Psoas muscle (tissue), 7 donors: ENCODE measurements at regions not wholly inside any gene's neighbourhood (a gene's known extent, or its start where the extent isn't known, plus 50 kb on each side); places are given as distances from the start of the nearest gene placed in this dataset.

ENCODE experiments used
- ATAC-seq, 4 donors: fragments of 200-7000 bp; cut with Tn5 transposase; one replicate each; pipeline ENCODE4 v1.9.1; 2020; ENCODE audit warnings: moderate library complexity in 3 of 4, mild to moderate bottlenecking in 2 of 4
- DNase-seq, 2 donors: peaks; one replicate each; pipeline ENCODE4 v3.0.0-alpha.2; 2020
- H3K27ac ChIP-seq: fragments of 200-600 bp; one replicate; pipeline ENCODE4 v1.8.0; 2022
- H3K27me3 ChIP-seq, 3 donors: fragments of 200-600 bp in 1 of 3; one replicate each; pipeline versions ENCODE4 v1.6.1 to v1.8.0; 2013 to 2022; ENCODE audit warnings: low read length in 2 of 3, mild to moderate bottlenecking in 2 of 3, moderate library complexity in 1 of 3; ENCODE audit not compliant: insufficient read depth in 3 of 3
- H3K36me3 ChIP-seq, 2 donors: fragments of 200-600 bp in 1 of 2; one replicate each; pipeline versions ENCODE4 v1.6.1 to v1.8.0; 2013 to 2022; ENCODE audit warnings: low read depth in 1 of 2, mild to moderate bottlenecking in 1 of 2, moderate library complexity in 1 of 2; ENCODE audit not compliant: insufficient read depth in 1 of 2
- H3K4me1 ChIP-seq: fragments of 200-600 bp; one replicate; pipeline ENCODE4 v1.8.0; 2022
- H3K4me3 ChIP-seq: fragments of 200-600 bp; one replicate; pipeline ENCODE4 v1.8.0; 2022; ENCODE audit warnings: mild to moderate bottlenecking
- H3K9me3 ChIP-seq: fragments of 200-600 bp; one replicate; pipeline ENCODE4 v1.8.0; 2022
- WGBS, 3 donors: extraction: QIAGEN DNeasy Blood & Tissue Kit; methylation state at CpG; one replicate each; pipeline versions ENCODE4 v1.1.6 to v1.1.7; 2013; 5-methylcytosine and 5-hydroxymethylcytosine counted together
- intact Hi-C, 2 donors: fragments of 100-400 bp; cut with DNase I; formaldehyde crosslinking; loops; one replicate each; pipeline versions ENCODE4 v1.11.0 to v1.14.2; 2022
- TF ChIP-seq, protein P1 (sequence below): fragments of 200-600 bp; IDR thresholded peaks from one replicate; pipeline ENCODE4 v1.8.0; 2022; ENCODE audit warnings: antibody characterized with exemption
- donor health status: healthy with polysubstance abuse.
- donor health status: DM: no; HTN: no; CAD: no; lungs with moderate emphysema.
- donor health status: Bipolar disorder and iron deficiency.
- donor health status: healthy.
- donor health status: DM: yes; HTN: yes; CAD: no.
- donor health status: DM: no; HTN: no; CAD: no.
- donor health status: DM: yes; HTN: yes; CAD: no.

DNA sequence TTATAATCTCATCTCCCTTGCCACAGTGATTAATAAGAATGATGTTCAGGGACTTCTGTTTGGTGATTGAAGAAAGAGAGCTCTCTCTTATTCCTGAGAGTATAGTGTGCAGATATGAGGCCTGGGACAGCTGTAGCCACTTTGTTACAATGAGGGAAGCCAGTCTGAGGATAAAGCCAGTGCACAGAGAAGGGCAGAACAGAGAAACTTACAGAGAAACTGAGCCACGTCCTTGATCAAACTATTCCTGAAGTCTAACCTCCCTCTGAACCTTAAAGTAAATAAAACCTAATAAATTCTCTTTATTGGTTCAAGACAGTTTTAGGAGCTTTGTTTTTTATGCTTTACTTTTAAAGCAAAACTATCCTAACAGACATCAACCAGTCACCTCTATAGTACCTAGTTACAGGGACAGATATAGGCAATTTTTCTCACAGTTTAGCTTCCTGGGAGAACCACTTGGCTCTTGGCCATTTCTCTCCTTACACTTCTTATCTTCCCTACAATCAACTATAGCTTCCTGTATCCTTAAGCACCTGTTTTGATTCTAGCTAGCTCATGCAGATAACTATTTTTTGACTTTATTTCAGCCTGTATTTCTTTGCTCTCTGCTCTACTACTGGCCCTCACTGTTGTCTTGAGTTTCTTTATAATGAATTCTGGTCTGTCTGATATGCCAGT, 284.4 kb downstream of the SHQ1 start:
- H3K4me1 ChIP-seq: no peaks in the 10 kb centered on the region
- H3K27me3 ChIP-seq: peaks cover 0 to 2% (median 0%) of the 10 kb centered on the region in 3 donors
- intact Hi-C loops: no loop called here
- TF ChIP-seq, protein P1, sequence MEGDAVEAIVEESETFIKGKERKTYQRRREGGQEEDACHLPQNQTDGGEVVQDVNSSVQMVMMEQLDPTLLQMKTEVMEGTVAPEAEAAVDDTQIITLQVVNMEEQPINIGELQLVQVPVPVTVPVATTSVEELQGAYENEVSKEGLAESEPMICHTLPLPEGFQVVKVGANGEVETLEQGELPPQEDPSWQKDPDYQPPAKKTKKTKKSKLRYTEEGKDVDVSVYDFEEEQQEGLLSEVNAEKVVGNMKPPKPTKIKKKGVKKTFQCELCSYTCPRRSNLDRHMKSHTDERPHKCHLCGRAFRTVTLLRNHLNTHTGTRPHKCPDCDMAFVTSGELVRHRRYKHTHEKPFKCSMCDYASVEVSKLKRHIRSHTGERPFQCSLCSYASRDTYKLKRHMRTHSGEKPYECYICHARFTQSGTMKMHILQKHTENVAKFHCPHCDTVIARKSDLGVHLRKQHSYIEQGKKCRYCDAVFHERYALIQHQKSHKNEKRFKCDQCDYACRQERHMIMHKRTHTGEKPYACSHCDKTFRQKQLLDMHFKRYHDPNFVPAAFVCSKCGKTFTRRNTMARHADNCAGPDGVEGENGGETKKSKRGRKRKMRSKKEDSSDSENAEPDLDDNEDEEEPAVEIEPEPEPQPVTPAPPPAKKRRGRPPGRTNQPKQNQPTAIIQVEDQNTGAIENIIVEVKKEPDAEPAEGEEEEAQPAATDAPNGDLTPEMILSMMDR: no peak
- no peaks in the 10 kb centered on the region for H3K9me3 ChIP-seq
- no peak overlapping the region for H3K27ac ChIP-seq
- 86 to 96% (median 92%) methylated on average over 1 of the region's 1 CpG for WGBS, 3 donors
- ATAC-seq: no peak
- no peaks in the 10 kb centered on the region for H3K36me3 ChIP-seq
- no peak overlapping the region for H3K4me3 ChIP-seq
- DNase-seq: no peak

- DNase-seq (no peak), ATAC-seq (no peak)
- Histone ChIP-seq H3K36me3 (no peaks in the 10 kb centered on the region), H3K4me3 (no peak overlapping the region), H3K9me3 (no peaks in the 10 kb centered on the region), H3K4me1 (no peaks in the 10 kb centered on the region), H3K27ac (no peak overlapping the region), H3K27me3 (no peaks in the 10 kb centered on the region)
- intact Hi-C loops: no loop called here
- TF ChIP-seq, protein P1: no peak
- WGBS, 3 donors: 94 to 96% (median 96%) methylated on average over 8 of the region's 8 CpGs
These were observed 287.2 kb downstream of the SHQ1 start for GRCh38 chr3:72560846-72561675.

- TF ChIP-seq, protein P1: no peak
- 80 to 88% (median 84%) methylated on average over 3 of the region's 3 CpGs for WGBS, 3 donors
- ATAC-seq (no peak), DNase-seq (no peak)
- H3K27me3 ChIP-seq: no peaks in the 10 kb centered on the region
- H3K27ac ChIP-seq: no peak overlapping the region
- no peak overlapping the region for H3K4me3 ChIP-seq
- no peaks in the 10 kb centered on the region for H3K36me3 ChIP-seq
- no peaks in the 10 kb centered on the region for H3K9me3 ChIP-seq
- H3K4me1 ChIP-seq: no peaks in the 10 kb centered on the region
- intact Hi-C loops: no loop called here
These were observed 288.9 kb downstream of the SHQ1 start for GRCh38 chr3:72559385-72559784.

DNA sequence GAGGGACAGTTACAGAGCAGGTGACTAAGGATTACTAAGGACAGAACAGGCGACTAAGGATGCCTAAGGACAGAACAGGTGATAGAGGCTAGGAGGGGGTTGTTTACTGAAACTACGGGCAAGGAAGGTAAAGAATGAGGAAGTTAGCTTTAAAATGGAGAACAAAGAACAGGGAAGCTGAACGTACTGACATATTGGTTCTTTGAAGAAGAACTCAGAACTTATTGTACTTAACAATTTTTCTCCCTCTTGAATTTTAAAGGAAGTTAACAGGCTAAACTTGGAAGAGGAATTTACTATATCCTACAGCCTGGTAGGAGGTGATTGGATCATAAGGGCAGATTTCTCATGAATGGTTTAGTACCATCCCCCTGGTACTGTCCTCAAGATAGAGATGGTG, 290.2 kb downstream of the SHQ1 start:
- Histone ChIP-seq H3K4me3 (no peak overlapping the region), H3K4me1 (no peaks in the 10 kb centered on the region), H3K27me3 (no peaks in the 10 kb centered on the region), H3K9me3 (no peaks in the 10 kb centered on the region), H3K36me3 (no peaks in the 10 kb centered on the region), H3K27ac (no peak overlapping the region)
- no peak for DNase-seq
- TF ChIP-seq, protein P1: no peak
- 85 to 89% (median 86%) methylated on average over 3 of the region's 3 CpGs for WGBS, 3 donors
- intact Hi-C loops: no loop called here
- ATAC-seq: no peak
